ENCODE measurements at regions not wholly inside any gene's neighbourhood (a gene's known extent, or its start where the extent isn't known, plus 50 kb on each side); places are given as distances from the start of the nearest gene placed in this dataset.

GRCh38 chr18:30265190-30265589 is 777.4 kb downstream of the DSC3 start:
- Histone ChIP-seq H3K27ac (no peak overlapping the region), H3K4me3 (no peak overlapping the region), H3K36me3 (no peaks in the 10 kb centered on the region), H3K9me3 (no peaks in the 10 kb centered on the region), H3K4me1 (no peaks in the 10 kb centered on the region), H3K27me3 (no peaks in the 10 kb centered on the region)
- 67% methylated on average over 3 of the region's 3 CpGs for WGBS
- no peak for DNase-seq (ENCODE audit: low spot score in 2 of 2)
- TF ChIP-seq, protein P1, sequence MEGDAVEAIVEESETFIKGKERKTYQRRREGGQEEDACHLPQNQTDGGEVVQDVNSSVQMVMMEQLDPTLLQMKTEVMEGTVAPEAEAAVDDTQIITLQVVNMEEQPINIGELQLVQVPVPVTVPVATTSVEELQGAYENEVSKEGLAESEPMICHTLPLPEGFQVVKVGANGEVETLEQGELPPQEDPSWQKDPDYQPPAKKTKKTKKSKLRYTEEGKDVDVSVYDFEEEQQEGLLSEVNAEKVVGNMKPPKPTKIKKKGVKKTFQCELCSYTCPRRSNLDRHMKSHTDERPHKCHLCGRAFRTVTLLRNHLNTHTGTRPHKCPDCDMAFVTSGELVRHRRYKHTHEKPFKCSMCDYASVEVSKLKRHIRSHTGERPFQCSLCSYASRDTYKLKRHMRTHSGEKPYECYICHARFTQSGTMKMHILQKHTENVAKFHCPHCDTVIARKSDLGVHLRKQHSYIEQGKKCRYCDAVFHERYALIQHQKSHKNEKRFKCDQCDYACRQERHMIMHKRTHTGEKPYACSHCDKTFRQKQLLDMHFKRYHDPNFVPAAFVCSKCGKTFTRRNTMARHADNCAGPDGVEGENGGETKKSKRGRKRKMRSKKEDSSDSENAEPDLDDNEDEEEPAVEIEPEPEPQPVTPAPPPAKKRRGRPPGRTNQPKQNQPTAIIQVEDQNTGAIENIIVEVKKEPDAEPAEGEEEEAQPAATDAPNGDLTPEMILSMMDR (IDR thresholded peaks at IDR 0.05), result no peak
- TF ChIP-seq POLR2A (IDR thresholded peaks at IDR 0.05), result no peak
- no peak for TF ChIP-seq EP300 (IDR thresholded peaks at IDR 0.05)

DNA sequence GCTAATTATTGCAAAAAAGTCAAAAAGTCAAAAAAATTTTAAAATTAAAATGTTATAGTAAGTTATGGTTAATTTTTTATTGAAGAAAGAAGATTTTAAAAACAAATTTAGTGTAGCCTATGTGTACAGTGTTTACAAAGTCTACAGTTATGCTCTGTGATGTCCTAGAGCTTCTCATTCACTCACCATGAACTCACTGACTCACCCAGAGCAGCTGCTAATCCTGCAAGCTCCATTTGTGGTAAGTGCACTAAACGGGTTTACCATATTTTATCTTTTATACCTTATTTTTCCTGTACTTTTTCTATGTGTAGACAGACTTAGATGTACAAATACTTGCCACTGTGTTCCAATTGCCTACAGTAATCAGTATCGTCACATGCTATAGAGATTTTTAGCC is 788.2 kb downstream of the DSC3 start:
- 91% methylated on average over 2 of the region's 2 CpGs for WGBS
- DNase-seq (ENCODE audit: low spot score in 2 of 2), result no peak
- Histone ChIP-seq H3K27ac (no peak overlapping the region), H3K36me3 (no peaks in the 10 kb centered on the region), H3K9me3 (no peaks in the 10 kb centered on the region), H3K4me3 (no peak overlapping the region), H3K27me3 (no peaks in the 10 kb centered on the region), H3K4me1 (no peaks in the 10 kb centered on the region)
- TF ChIP-seq EP300 (IDR thresholded peaks at IDR 0.05), result no peak
- TF ChIP-seq, protein P1 (IDR thresholded peaks at IDR 0.05), result no peak
- TF ChIP-seq POLR2AphosphoS5 (IDR thresholded peaks at IDR 0.05), result no peak
- no peak for TF ChIP-seq POLR2A (IDR thresholded peaks at IDR 0.05)

GRCh38 chr18:30248056-30248455 is 794.5 kb downstream of the DSC3 start:
- H3K36me3 ChIP-seq, result no peaks in the 10 kb centered on the region
- no peaks in the 10 kb centered on the region for H3K9me3 ChIP-seq
- TF ChIP-seq POLR2A (IDR thresholded peaks at IDR 0.05) (no peak), POLR2AphosphoS5 (IDR thresholded peaks at IDR 0.05) (no peak), EP300 (IDR thresholded peaks at IDR 0.05) (no peak)
- TF ChIP-seq, protein P1 (IDR thresholded peaks at IDR 0.05), result no peak
- DNase-seq (ENCODE audit: low spot score in 2 of 2), result no peak
- H3K27ac ChIP-seq, result no peak overlapping the region
- H3K27me3 ChIP-seq, result no peaks in the 10 kb centered on the region
- no peaks in the 10 kb centered on the region for H3K4me1 ChIP-seq
- H3K4me3 ChIP-seq, result no peak overlapping the region

GRCh38 chr18:30245766-30246455 is 796.6 kb downstream of the DSC3 start:
- H3K27ac ChIP-seq, result no peak overlapping the region
- H3K36me3 ChIP-seq, result no peaks in the 10 kb centered on the region
- no peak overlapping the region for H3K4me3 ChIP-seq
- WGBS, result 58% methylated on average over 3 of the region's 3 CpGs
- no peak for DNase-seq (ENCODE audit: low spot score in 2 of 2)
- H3K4me1 ChIP-seq, result no peaks in the 10 kb centered on the region
- TF ChIP-seq EP300 (IDR thresholded peaks at IDR 0.05), result no peak
- no peak for TF ChIP-seq POLR2A (IDR thresholded peaks at IDR 0.05)
- TF ChIP-seq POLR2AphosphoS5 (IDR thresholded peaks at IDR 0.05), result no peak
- TF ChIP-seq, protein P1 (IDR thresholded peaks at IDR 0.05), result no peak
- no peaks in the 10 kb centered on the region for H3K27me3 ChIP-seq
- no peaks in the 10 kb centered on the region for H3K9me3 ChIP-seq

DNA sequence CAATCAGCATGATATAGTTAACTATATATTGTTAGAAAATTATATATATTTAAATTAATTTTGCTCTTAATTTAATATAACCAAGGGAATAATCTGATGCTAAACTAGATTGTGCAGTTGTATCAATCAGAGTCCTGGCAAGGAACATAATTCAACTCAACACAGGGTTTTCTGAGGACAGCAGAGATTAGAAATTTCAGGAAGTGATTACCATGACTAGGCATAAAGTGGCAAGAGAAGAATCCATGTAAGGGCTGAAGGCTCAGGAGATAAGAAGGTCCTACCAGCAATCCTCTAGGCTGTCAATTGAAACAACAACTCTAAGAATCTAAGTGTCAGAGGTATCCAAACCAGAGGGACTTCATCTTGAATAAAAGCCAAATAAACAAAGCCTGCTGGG is 807.8 kb downstream of the DSC3 start:
- TF ChIP-seq POLR2AphosphoS5 (IDR thresholded peaks at IDR 0.05) (no peak), POLR2A (IDR thresholded peaks at IDR 0.05) (no peak), EP300 (IDR thresholded peaks at IDR 0.05) (no peak)
- TF ChIP-seq, protein P1 (IDR thresholded peaks at IDR 0.05), result no peak
- no peaks in the 10 kb centered on the region for H3K4me1 ChIP-seq
- no peaks in the 10 kb centered on the region for H3K27me3 ChIP-seq
- H3K4me3 ChIP-seq, result no peak overlapping the region
- no peaks in the 10 kb centered on the region for H3K36me3 ChIP-seq
- no peak for DNase-seq (ENCODE audit: low spot score in 2 of 2)
- H3K9me3 ChIP-seq, result no peaks in the 10 kb centered on the region
- H3K27ac ChIP-seq, result no peak overlapping the region
